HG02798 (cell line): ENCODE measurements at regions not wholly inside any gene's neighbourhood (a gene's known extent, or its start where the extent isn't known, plus 50 kb on each side); places are given as distances from the start of the nearest gene placed in this dataset.
A peak's percentile ranks its signal among the peaks of the same experiment; 100 is the strongest.
"Not testable (repeated sequence)": the region's sequence is repeated elsewhere in the genome, so short reads cannot be mapped to it uniquely, and the experiment has no call there.

ENCODE experiments used
- ATAC-seq: cut with Tn5 transposase; IDR thresholded peaks from one replicate; pipeline ENCODE4 v1.9.1; 2021; ENCODE audit warnings: mild to moderate bottlenecking; ENCODE audit not compliant: unreplicated experiment, poor library complexity

GRCh38 chr11:12585861-12586260, 88.4 kb upstream of the TEAD1 start:
- ATAC-seq, result no peak

GRCh38 chr11:12587333-12587991, 86.8 kb upstream of the TEAD1 start:
- no peak for ATAC-seq

- ATAC-seq, result no peak
Measured at GRCh38 chr11:12591706-12592105, 82.5 kb upstream of the TEAD1 start.

DNA sequence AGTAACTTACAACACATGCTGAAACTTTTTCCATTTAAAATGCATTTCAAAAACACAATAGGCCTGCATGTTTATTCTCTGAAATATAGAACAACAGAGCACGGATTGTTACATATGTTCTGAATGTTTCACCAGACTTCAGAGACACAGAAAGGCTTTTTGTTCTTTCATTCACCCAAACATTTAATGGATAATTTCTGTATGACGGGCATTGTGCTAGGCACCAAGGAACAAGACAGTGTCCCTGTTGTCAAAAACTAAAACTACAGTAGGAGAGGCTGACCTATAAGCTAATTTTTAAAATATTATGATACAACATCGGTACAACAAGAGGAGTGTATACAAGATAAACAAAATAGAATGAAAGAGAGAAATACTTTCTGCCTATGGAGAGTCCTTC, 81.9 kb upstream of the TEAD1 start:
- no peak for ATAC-seq

- not testable (repeated sequence) for ATAC-seq
Measured at GRCh38 chr11:12595089-12595847, 79.0 kb upstream of the TEAD1 start.

DNA sequence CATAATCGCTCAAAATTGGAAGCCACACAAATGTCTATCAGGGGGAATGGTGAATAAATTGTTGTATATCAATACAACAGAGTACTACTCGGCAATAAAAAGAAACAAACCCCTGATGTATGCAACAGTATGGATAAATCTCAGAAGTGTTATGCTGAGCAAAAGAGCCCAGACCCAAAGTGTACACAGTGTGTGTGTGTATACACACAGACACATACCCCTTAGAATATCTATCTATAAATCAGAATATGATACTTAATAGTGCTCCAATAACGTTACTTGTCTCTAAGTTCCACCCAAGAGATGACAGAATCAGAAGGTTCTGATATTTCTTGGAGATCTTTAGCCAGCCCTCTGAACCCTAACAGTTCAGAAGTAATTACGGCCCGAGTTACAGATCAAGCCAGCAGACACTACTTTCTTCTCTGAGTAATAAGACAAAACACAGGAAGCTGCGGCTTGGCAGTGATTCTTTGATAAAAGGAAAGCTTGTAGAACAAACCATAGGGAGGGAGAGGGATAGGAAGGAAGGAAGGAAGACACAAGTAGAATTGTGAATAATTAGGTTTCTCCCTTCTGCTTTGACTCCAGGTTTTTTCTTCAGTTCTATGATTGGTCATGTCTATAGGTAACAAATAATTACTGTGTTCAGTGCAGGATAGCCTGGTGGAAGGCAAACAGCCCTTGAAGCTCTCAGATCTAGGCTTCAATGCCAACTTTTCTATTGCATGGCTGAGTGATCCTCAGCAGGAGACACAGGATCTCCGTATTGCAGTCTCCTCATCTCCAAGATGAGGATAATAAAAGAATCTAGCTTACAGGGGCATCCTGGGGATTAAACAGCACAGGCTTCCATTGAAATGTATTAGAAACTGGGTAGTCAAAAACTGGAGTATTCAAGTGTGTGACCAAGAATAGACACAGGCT, 75.6 kb upstream of the TEAD1 start:
- ATAC-seq, result no peak

GRCh38 chr11:12599408-12600143, 74.6 kb upstream of the TEAD1 start:
- peak; percentile 79 for ATAC-seq

- no peak for ATAC-seq
Measured at GRCh38 chr11:12600829-12601228, 73.4 kb upstream of the TEAD1 start.

GRCh38 chr11:12602421-12602820, 71.8 kb upstream of the TEAD1 start:
- no peak for ATAC-seq

GRCh38 chr11:12603143-12604088, 70.8 kb upstream of the TEAD1 start:
- no peak for ATAC-seq

- no peak for ATAC-seq
Measured at GRCh38 chr11:12604557-12605153, 69.6 kb upstream of the TEAD1 start.

- ATAC-seq, result no peak
Measured at GRCh38 chr11:12606597-12606996, 67.6 kb upstream of the TEAD1 start.

DNA sequence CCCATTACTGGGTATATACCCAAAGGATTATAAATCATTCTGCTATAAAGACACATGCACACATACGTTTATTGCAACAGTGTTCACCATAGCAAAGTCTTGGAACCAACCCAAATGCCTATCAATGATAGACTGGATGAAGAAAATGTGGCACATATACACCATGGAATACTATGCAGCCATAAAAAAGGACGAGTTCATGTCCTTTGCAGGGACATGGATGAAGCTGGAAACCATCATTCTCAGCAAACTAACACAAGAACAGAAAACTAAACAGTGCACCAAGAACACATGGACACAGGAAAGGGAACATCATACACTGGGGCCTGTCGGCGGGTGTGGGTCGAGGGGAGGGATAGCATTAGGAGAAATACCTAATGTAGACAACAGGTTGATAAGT, 65.5 kb upstream of the TEAD1 start:
- ATAC-seq, result not testable (repeated sequence)

DNA sequence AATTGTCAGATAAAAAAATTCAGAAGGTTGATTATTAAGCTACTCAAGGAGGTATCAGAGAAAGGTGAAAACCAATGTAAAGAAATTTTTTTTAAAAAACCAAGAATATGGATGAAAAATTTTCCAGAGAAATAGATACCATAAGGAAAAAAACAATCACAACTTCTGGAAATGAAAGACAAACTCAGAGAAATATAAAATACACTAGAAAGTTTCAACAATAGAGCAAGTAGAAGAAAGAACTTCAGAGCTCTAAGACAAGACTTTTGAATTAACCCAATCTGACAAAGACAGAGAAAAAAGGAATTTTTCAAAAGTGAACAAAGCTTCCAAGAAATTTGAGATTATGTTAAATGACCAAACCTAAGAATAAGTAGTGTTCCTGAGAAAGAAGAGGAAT, 62.9 kb upstream of the TEAD1 start:
- no peak for ATAC-seq

DNA sequence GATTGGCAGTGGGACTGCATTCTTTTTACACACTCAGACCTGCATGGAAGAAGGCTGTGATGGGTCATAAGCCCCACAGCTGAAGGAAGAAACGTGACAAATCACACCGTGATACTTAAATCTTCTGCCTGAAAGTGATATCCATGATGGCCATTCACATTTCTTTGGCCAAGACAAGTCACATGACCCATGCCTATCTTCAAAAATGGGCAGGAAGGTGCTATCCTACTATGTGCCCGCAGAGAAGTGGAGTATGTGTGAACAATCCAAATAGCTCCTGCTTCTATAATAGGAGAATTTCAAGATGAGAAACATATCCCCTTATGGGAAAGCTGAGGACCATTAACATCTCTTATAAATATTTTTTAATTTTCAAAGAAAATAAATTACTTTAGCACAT, 56.6 kb upstream of the TEAD1 start:
- ATAC-seq, result no peak

- ATAC-seq, result no peak
Measured at GRCh38 chr11:12618743-12619540, 55.3 kb upstream of the TEAD1 start.

DNA sequence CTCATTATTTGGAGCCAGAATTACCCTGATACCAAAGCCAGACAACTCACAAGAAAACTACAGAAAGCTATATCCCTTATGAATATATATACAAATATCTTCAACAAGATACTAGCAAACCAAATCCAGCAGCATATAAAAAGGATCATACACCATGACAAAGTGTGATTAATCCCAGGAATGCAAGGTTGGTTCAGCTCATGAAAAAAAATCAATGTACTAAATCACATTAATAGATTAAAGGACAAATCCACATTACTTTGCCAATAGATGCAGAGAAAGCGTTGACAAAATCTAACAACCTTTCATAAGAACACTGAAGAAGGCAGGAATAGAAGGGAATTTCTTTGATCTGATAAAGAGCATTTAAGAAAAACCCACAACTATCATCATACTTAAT, 50.4 kb upstream of the TEAD1 start:
- no peak for ATAC-seq
